A549 (cell line): ENCODE measurements at regions not wholly inside any gene's neighbourhood (a gene's known extent, or its start where the extent isn't known, plus 50 kb on each side); places are given as distances from the start of the nearest gene placed in this dataset.

Experiments used
- BCL3 ChIP-seq: fragments of >200 bp; sonication (Bioruptor Twin); formaldehyde crosslinking; IDR thresholded peaks from 3 replicates; pipeline ENCODE4 v1.6.1; 2016
- CHD2 ChIP-seq: fragments of 150-350 bp; IDR thresholded peaks from 2 replicates; pipeline ENCODE4 v1.6.1; 2014; ENCODE audit warnings: low read length; ENCODE audit not compliant: partially characterized antibody
- CTCF ChIP-seq: fragments of >200 bp; sonication (Bioruptor Twin); formaldehyde crosslinking; IDR thresholded peaks from 3 replicates; pipeline ENCODE4 v1.5.1; 2016
- EP300 ChIP-seq, 2 experiments: fragments of >200 bp; sonication (Bioruptor Twin); formaldehyde crosslinking; IDR thresholded peaks; 2 replicates in 1 of 2; 3 replicates in 1 of 2; pipeline ENCODE4 v1.6.1; 2016 to 2017
- HMGXB4 ChIP-seq: fragments of 250-450 bp; sonication (Bioruptor Pico); IDR thresholded peaks from 2 replicates; pipeline ENCODE4 v1.5.0; 2021; ENCODE audit warnings: mild to moderate bottlenecking, moderate library complexity, borderline replicate concordance
- JUN ChIP-seq, 2 experiments: fragments of >200 bp; sonication (Bioruptor Twin); formaldehyde crosslinking; IDR thresholded peaks; 2 replicates in 1 of 2; 3 replicates in 1 of 2; pipeline ENCODE4 v1.6.1; 2016 to 2017
- MYC ChIP-seq: IDR thresholded peaks from 2 replicates; pipeline ENCODE4 v1.6.1; 2012; ENCODE audit warnings: mild to moderate bottlenecking, inconsistent platforms, low read length, improper control_type of control experiment, borderline replicate concordance
- PHF8 ChIP-seq: fragments of 200-600 bp; sonication (generic); IDR thresholded peaks from 2 replicates; pipeline ENCODE4 v1.6.1; 2016; ENCODE audit warnings: low read depth, mild to moderate bottlenecking, antibody characterized with exemption, moderate library complexity, borderline replicate concordance
- POLR2A ChIP-seq: IDR thresholded peaks from 2 replicates; pipeline ENCODE4 v1.6.1; 2012; ENCODE audit warnings: mild to moderate bottlenecking, low read length
- RAD21 ChIP-seq, 2 experiments: fragments of >200 bp in 1 of 2; sonication (Bioruptor Twin) in 1 of 2; formaldehyde crosslinking in 1 of 2; IDR thresholded peaks in 1 of 2; conservative IDR thresholded peaks in 1 of 2; 2 replicates in 1 of 2; 3 replicates in 1 of 2; pipeline ENCODE4 v1.6.1; 2012 to 2018; ENCODE audit warnings: inconsistent platforms in 1 of 2
- REST ChIP-seq: fragments of 200-600 bp; sonication (generic); IDR thresholded peaks from 2 replicates; pipeline ENCODE4 v1.6.1; 2016; ENCODE audit warnings: antibody characterized with exemption, mild to moderate bottlenecking, moderate library complexity
- RNF2 ChIP-seq: fragments of 200-600 bp; sonication (generic); IDR thresholded peaks from 2 replicates; pipeline ENCODE4 v1.6.1; 2016; ENCODE audit warnings: low read depth, mild to moderate bottlenecking, antibody characterized with exemption, moderate library complexity, borderline replicate concordance
- ZFP36 ChIP-seq: fragments of 450-650 bp; IDR thresholded peaks from 2 replicates; pipeline ENCODE4 v1.6.1; 2014; ENCODE audit warnings: borderline replicate concordance; ENCODE audit not compliant: partially characterized antibody

GRCh38 chrX:39174241-39174771 is 373.0 kb downstream of the MID1IP1 start:
- TF ChIP-seq RNF2 (no peak), ZFP36 (no peak), CTCF (no peak), HMGXB4 (CRISPR knock-in tag) (no peak), RAD21 (conservative IDR thresholded peaks at IDR 0.05 in 1 of 2, IDR thresholded peaks at IDR 0.05 in 1 of 2) (no peak), REST (no peak), POLR2A (no peak), JUN (IDR thresholded peaks at IDR 0.05) (no peak), EP300 (IDR thresholded peaks at IDR 0.05) (no peak), MYC (no peak), PHF8 (no peak), CHD2 (no peak), BCL3 (no peak)
